Central memory CD8-positive, alpha-beta T cell (primary cell): ENCODE measurements at regions not wholly inside any gene's neighbourhood (a gene's known extent, or its start where the extent isn't known, plus 50 kb on each side); places are given as distances from the start of the nearest gene placed in this dataset.

ENCODE experiments used
- ATAC-seq: fragments of 150-1000 bp; cut with Tn5 transposase; replicated peaks from 2 replicates; pipeline ENCODE4 v1.10.0; 2022; ENCODE audit warnings: mild to moderate bottlenecking, moderate FRiP score, moderate number of reproducible peaks; ENCODE audit not compliant: poor library complexity, severe bottlenecking; ENCODE audit errors: extremely low read depth
- DNase-seq, 2 donors: peaks; one replicate each; pipeline ENCODE4 v3.0.0; 2021; ENCODE audit warnings: low spot score in 2 of 2
- H3K27ac Mint-ChIP-seq: one replicate; pipeline ENCODE4 v1.8.0; 2022; ENCODE audit warnings: low read depth, mild to moderate bottlenecking, moderate library complexity, mixed read lengths
- H3K27me3 Mint-ChIP-seq: one replicate; pipeline ENCODE4 v1.8.0; 2022; ENCODE audit warnings: mixed read lengths
- H3K36me3 Mint-ChIP-seq: one replicate; pipeline ENCODE4 v1.8.0; 2022; ENCODE audit warnings: mild to moderate bottlenecking, moderate library complexity, mixed read lengths; ENCODE audit not compliant: insufficient read depth
- H3K4me1 Mint-ChIP-seq: one replicate; pipeline ENCODE4 v1.8.0; 2022; ENCODE audit warnings: mixed read lengths
- H3K4me3 Mint-ChIP-seq: one replicate; pipeline ENCODE4 v1.8.0; 2022; ENCODE audit warnings: mild to moderate bottlenecking, moderate library complexity, mixed read lengths
- H3K9me3 Mint-ChIP-seq: one replicate; pipeline ENCODE4 v1.8.0; 2022; ENCODE audit warnings: mixed read lengths

DNA sequence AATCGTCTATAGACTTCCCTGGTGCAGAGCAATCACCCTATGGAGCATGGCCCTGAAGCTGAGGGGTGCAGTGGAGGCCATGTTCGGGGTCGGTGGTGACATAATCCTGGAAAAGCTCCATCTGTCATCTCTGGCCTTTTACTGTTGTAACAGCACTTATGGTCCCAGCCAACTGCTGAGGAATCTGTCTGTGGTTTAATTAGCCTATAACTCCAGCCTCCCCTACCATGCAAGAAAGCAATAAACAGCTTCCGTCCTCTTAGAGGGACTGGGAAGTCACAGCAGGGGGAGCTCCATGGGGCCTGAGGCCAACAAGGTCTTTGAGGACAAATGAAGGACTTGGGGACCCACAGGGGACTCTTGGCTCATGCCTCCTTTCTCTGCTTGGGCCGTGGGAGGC, 159.1 kb upstream of the NECTIN1 start:
- DNase-seq (no peak), ATAC-seq (no peak)
- H3K36me3 Mint-ChIP-seq: no peaks in the 10 kb centered on the region
- H3K4me3 Mint-ChIP-seq: no peak overlapping the region
- peaks cover 50% of the 10 kb centered on the region for H3K27me3 Mint-ChIP-seq
- H3K9me3 Mint-ChIP-seq: no peaks in the 10 kb centered on the region
- H3K27ac Mint-ChIP-seq: no peak overlapping the region
- no peaks in the 10 kb centered on the region for H3K4me1 Mint-ChIP-seq

GRCh38 chr11:119886667-119887230, 157.7 kb upstream of the NECTIN1 start:
- Mint-ChIP-seq H3K36me3 (no peaks in the 10 kb centered on the region), H3K9me3 (no peaks in the 10 kb centered on the region), H3K4me1 (no peaks in the 10 kb centered on the region), H3K27ac (no peak overlapping the region), H3K4me3 (no peak overlapping the region), H3K27me3 (peaks cover 37% of the 10 kb centered on the region)
- DNase-seq: no peak
- ATAC-seq: no peak

DNA sequence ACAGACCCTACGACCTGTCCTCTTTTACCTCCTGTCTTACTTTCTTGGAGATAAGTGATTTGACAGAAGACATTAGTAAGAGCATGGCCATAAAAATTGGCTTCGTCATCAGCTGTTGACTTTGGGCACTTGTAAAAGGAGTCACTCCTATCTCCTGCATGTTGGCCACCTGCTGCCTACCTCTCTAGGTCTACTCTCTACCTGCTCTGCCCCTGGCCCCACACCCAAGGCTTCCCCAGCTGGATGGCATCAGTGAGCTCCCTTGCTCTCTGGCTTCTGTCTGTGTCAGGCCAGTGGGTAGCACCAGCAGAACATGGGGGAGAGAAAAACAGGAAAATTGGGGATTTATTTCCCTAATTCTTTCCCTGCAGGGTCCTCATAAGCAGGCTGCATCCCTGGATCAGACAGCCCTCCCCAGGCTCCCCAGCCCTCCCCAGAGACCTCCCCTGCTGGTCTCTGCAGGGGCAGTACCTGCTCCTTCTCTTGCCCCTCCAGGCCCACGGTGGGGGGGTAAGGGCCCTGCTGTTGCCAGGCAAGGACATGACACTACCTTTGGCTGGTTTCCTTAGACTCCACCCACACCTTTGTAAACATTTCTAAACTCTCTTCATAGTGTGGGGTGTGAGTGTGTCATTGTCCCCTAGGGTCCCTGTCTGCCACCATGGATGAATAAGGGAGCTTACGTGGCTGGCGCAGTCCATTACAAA, 157.0 kb upstream of the NECTIN1 start:
- ATAC-seq: no peak
- H3K27me3 Mint-ChIP-seq: peaks cover 29% of the 10 kb centered on the region
- H3K27ac Mint-ChIP-seq: no peak overlapping the region
- DNase-seq: no peak
- H3K36me3 Mint-ChIP-seq: no peaks in the 10 kb centered on the region
- H3K9me3 Mint-ChIP-seq: no peaks in the 10 kb centered on the region
- no peak overlapping the region for H3K4me3 Mint-ChIP-seq
- H3K4me1 Mint-ChIP-seq: no peaks in the 10 kb centered on the region

GRCh38 chr11:119885067-119885466, 156.1 kb upstream of the NECTIN1 start:
- Mint-ChIP-seq H3K36me3 (no peaks in the 10 kb centered on the region), H3K9me3 (no peaks in the 10 kb centered on the region), H3K4me1 (no peaks in the 10 kb centered on the region), H3K27me3 (peaks cover 29% of the 10 kb centered on the region), H3K27ac (no peak overlapping the region), H3K4me3 (no peak overlapping the region)
- DNase-seq (no peak), ATAC-seq (no peak)

DNA sequence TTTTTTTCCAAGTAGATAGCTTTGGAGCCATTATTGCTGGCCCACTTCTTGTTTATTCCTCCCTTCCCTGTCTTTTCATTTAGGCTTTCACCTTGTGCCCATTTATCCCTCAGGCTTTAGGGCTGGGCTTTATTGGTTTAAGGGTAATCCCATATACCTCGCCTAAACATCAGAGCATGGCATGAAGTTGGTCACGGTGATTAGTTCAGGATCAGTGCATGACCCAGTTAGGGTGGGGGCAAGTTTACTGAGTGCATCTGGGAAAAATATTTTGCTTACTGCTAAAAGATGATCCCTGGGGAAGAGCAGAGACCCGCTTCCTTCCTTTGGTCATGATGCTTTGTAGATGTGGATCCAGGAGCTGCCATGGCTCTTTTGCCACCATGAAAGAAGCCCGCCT, 153.3 kb upstream of the NECTIN1 start:
- no peak for DNase-seq
- no peaks in the 10 kb centered on the region for H3K9me3 Mint-ChIP-seq
- H3K36me3 Mint-ChIP-seq: no peaks in the 10 kb centered on the region
- no peak overlapping the region for H3K4me3 Mint-ChIP-seq
- no peak overlapping the region for H3K27ac Mint-ChIP-seq
- peaks cover 26% of the 10 kb centered on the region for H3K27me3 Mint-ChIP-seq
- ATAC-seq: no peak
- H3K4me1 Mint-ChIP-seq: no peaks in the 10 kb centered on the region

GRCh38 chr11:119880873-119881272, 151.9 kb upstream of the NECTIN1 start:
- Mint-ChIP-seq H3K36me3 (no peaks in the 10 kb centered on the region), H3K27ac (no peak overlapping the region), H3K4me1 (no peaks in the 10 kb centered on the region), H3K4me3 (no peak overlapping the region), H3K27me3 (peaks cover 12% of the 10 kb centered on the region), H3K9me3 (no peaks in the 10 kb centered on the region)
- DNase-seq (no peak), ATAC-seq (no peak)

- no peak overlapping the region for H3K4me3 Mint-ChIP-seq
- H3K27ac Mint-ChIP-seq: no peak overlapping the region
- H3K27me3 Mint-ChIP-seq: peaks cover 12% of the 10 kb centered on the region
- no peak for ATAC-seq
- DNase-seq: no peak
- H3K36me3 Mint-ChIP-seq: no peaks in the 10 kb centered on the region
- H3K4me1 Mint-ChIP-seq: no peaks in the 10 kb centered on the region
- no peaks in the 10 kb centered on the region for H3K9me3 Mint-ChIP-seq
Measured at GRCh38 chr11:119880143-119880542, 151.1 kb upstream of the NECTIN1 start.

GRCh38 chr11:119878990-119879389, 150.0 kb upstream of the NECTIN1 start:
- Mint-ChIP-seq H3K4me1 (no peaks in the 10 kb centered on the region), H3K27me3 (peaks cover 12% of the 10 kb centered on the region), H3K9me3 (no peaks in the 10 kb centered on the region), H3K4me3 (no peak overlapping the region), H3K36me3 (no peaks in the 10 kb centered on the region), H3K27ac (no peak overlapping the region)
- no peak for DNase-seq
- ATAC-seq: no peak

GRCh38 chr11:119876841-119877240, 147.8 kb upstream of the NECTIN1 start:
- Mint-ChIP-seq H3K36me3 (no peaks in the 10 kb centered on the region), H3K27ac (no peak overlapping the region), H3K4me3 (no peak overlapping the region), H3K4me1 (no peaks in the 10 kb centered on the region), H3K9me3 (no peaks in the 10 kb centered on the region), H3K27me3 (peaks cover 12% of the 10 kb centered on the region)
- ATAC-seq: no peak
- DNase-seq: no peak

DNA sequence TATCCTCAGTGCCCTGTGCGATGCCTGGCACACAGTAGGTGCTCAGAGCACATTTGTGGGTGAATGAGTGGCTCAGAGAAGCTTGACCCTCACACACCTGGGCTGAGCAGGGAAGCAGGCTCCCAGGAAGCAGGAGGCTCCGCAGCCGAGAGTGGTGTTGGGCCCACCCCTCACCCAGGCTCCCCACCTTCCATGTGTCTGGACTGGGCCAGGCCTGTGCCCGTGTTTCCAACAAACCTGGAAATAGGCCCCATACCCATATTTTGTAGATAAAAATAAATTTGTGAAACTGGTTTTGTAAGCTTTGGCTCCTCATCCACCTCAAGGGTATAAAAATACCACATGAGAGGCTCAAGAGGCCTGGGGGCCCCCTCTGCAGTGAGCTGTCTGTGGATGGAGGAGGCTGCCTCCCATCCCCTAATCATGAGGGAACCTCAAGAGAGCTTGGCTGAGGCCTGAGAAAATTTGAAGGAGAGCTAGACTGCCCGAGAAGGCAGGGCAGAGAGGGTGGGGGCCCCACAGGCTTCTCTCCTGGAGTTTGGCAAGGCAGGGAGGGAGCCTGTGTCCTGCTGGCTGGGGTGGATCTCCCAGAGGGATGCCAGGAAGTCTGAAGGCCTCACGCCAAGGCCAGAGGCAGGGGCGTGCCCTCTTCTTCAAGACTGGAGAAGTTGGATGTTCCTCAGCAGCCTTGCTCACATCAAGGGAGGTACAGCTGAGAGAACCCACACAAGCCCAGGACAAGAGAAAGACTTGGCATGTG, 147.0 kb upstream of the NECTIN1 start:
- Mint-ChIP-seq H3K27me3 (peaks cover 12% of the 10 kb centered on the region), H3K9me3 (no peaks in the 10 kb centered on the region), H3K4me3 (no peak overlapping the region), H3K36me3 (no peaks in the 10 kb centered on the region), H3K4me1 (no peaks in the 10 kb centered on the region), H3K27ac (no peak overlapping the region)
- no peak for ATAC-seq
- no peak for DNase-seq

DNA sequence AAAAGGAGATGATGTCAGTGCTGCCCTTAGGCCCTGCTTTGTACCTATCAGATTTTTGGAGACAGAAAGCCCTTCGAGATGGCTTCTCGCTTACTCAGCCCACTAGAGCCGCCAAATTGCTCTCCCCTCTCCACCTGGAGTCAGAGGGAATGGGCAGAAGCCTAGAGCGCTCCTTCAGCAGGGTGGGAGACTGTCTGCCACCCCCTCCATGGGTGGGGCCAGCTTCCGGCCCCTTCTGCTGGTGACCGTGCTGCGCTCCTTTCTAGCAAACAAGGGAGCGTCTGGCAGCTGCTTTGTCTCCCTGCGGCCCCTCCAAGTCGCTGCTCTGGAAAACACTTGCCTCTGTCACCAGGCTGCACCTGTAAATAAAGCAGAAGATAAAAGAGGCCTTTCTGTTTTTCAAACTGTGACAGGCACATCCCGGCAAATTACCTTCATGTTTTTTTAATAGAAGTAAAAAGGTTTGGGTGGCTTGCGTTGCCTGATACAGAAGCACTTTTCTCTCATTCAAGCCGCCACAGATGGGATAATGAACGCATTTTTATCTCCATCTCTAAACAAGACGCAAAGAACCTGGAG, 145.7 kb upstream of the NECTIN1 start:
- DNase-seq: no peak
- no peak overlapping the region for H3K27ac Mint-ChIP-seq
- H3K9me3 Mint-ChIP-seq: no peaks in the 10 kb centered on the region
- no peaks in the 10 kb centered on the region for H3K4me1 Mint-ChIP-seq
- no peak overlapping the region for H3K4me3 Mint-ChIP-seq
- no peak for ATAC-seq
- peaks cover 5% of the 10 kb centered on the region for H3K27me3 Mint-ChIP-seq
- H3K36me3 Mint-ChIP-seq: no peaks in the 10 kb centered on the region

DNA sequence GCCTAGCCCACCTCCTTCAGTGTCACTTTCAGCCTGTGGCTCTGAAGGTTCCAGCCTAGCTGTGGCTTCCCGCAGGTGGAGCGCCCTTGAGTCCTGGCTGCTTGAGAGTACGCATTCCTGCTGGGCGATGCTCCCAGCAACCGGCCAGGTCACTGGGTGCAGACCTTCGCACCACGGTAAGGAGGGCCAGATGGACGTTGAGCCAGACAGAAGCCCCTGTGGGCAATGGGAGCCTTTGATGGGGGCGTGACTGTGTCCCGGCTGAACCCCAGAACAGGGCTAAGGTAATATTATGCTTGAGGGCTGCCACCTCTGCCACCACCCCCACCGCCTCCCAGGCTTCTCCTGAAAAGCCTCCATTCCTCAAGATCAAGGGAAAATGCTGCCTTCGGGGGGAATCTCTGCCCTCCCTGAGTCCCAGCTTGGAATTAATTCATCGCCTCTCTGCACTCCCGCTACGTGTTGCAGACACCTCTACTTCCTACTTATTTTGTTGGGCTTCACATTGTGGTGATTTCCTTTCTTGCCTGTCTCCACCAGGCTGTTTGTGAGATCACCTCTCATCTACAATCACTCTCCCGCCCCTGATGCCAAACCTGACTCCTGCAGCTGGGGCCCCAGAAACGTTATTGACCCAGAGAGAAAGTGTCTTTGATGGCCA, 144.9 kb upstream of the NECTIN1 start:
- Mint-ChIP-seq H3K9me3 (no peaks in the 10 kb centered on the region), H3K36me3 (no peaks in the 10 kb centered on the region), H3K27me3 (no peaks in the 10 kb centered on the region), H3K4me1 (no peaks in the 10 kb centered on the region), H3K4me3 (no peak overlapping the region), H3K27ac (no peak overlapping the region)
- ATAC-seq: no peak
- no peak for DNase-seq
